HG03196 (cell line): ENCODE measurements at regions not wholly inside any gene's neighbourhood (a gene's known extent, or its start where the extent isn't known, plus 50 kb on each side); places are given as distances from the start of the nearest gene placed in this dataset.
"Not testable (repeated sequence)": the region's sequence is repeated elsewhere in the genome, so short reads cannot be mapped to it uniquely, and the experiment has no call there.

Experiments used
- ATAC-seq: cut with Tn5 transposase; IDR thresholded peaks from one replicate; pipeline ENCODE4 v1.9.1; 2021; ENCODE audit not compliant: unreplicated experiment

GRCh38 chr2:111463956-111464355 lies 343.2 kb downstream of the BCL2L11 start:
- ATAC-seq = peak; percentile 85

DNA sequence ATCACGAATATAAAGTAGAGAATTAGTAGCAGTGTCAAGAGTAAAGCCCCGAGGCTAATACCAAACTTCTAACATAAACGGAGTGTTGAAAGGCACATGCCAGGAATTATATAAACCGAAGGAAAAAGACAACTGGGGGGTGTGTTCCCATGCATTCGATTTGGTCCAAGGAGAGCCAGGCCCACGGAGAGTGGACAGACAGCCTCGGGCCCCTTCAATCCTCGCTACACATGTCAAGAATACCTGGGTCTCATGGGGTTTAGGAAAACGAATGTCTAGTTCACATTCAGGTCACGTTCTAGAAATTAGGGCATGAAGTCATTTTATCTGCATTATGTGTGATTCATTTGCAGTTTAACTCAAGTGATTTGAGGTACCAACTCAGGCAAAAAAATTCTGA lies 343.7 kb downstream of the BCL2L11 start:
- not testable (repeated sequence) for ATAC-seq

DNA sequence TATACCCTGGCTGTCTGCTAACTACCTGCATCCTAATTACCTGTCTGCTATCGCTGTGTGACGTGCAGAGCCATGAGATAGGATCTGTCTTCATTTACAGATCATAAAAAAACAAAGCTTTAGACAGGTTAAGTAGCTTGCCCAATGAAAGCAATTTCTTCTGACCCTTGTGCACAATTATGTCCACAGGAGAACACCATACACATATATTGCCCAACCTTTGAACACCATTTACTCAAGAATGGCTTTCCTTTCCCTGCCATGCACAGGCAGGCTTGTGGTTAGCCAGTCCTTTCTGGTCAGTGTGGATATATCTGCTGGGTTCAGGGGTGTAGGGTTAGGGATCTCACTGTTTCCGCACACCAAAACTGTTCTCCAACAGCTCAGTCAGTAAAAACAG lies 344.8 kb downstream of the BCL2L11 start:
- not testable (repeated sequence) for ATAC-seq

DNA sequence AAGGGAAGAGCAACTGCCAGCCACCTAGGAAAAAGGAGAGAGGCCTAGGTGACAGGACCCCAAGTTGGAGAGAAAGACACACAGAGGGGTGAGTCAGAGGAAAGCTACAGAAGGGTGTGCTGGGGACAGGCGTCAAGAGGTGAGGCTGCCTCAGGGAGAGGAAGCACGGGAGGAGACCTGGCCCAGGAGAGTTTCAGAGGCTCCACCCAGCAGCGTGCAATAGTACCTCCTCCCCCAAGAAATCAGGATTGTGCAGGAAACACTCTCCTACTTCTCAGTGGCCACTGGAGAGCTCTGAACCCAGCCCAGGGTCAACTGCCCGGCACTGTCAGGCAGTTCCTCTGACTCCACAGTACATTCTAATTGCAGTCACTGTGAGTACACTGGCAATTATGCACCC lies 346.0 kb downstream of the BCL2L11 start:
- not testable (repeated sequence) for ATAC-seq

- ATAC-seq = not testable (repeated sequence)
Observed at GRCh38 chr2:111470924-111471323, 350.2 kb downstream of the BCL2L11 start.

- not testable (repeated sequence) for ATAC-seq
Observed at GRCh38 chr2:111471791-111472530, 351.2 kb downstream of the BCL2L11 start.

DNA sequence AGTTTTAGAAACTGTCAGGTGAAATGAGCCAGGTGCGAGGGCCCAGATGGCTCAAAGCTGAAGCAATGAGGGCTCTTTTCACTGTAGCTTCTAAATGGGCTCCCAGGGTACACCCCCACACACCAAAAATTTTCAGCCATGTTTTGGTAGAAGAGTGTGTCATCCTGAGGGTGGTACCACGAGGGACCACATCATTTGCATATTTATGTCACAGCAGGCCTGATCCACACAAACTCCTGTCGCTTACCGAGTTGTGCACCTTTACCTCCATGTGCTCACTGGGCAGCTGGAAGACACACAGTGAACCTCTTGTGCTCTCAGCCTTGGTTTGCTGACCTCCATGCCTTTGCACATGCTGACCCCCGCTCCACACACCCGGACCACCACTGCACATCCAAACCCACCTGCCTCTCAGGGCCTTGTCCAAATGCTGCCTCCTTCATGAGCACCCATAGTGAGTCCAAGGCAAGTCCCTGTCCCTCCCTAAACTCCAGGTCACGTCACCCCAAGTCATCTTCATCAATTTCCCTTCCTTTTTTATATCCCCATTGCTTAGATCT lies 352.2 kb downstream of the BCL2L11 start:
- not testable (repeated sequence) for ATAC-seq

DNA sequence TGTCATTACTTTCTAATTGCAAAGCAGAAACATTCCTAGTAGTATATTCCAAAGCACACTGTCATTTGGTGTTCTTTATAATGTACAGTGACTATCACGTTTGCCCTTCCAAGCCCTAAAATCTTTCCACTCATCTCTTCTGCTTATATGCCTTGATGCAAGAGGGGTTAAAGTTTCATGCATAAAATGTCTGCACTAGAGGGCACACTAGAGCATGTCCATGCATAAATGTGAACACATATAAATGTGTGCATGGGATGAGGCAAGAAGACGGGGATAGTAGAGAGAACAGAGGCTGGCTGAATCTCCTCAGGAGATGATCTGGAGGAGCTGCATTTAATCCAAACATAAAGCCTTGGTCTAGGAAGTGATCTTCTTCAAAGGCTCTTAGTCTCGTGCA lies 352.8 kb downstream of the BCL2L11 start:
- not testable (repeated sequence) for ATAC-seq

GRCh38 chr2:111474198-111474705 lies 353.5 kb downstream of the BCL2L11 start:
- not testable (repeated sequence) for ATAC-seq

DNA sequence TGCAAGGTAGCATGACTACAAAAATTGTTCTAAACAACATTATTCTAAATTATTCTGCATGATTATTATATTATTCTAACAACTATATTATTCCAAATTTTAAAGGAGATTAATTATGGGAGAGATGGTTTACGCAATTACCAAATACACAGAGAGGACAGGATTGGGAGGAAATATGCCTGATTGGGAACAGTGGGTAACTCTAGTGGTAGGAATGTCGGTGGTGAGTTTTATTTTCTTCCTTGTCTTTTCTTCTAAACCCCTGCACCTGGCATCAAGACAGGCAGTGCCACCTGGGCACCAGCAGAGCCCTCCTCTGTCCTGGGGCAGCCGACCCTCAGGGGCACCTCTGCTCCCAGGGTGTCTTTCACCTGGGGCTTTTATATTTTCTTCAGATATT lies 357.6 kb downstream of the BCL2L11 start:
- ATAC-seq = not testable (repeated sequence)

DNA sequence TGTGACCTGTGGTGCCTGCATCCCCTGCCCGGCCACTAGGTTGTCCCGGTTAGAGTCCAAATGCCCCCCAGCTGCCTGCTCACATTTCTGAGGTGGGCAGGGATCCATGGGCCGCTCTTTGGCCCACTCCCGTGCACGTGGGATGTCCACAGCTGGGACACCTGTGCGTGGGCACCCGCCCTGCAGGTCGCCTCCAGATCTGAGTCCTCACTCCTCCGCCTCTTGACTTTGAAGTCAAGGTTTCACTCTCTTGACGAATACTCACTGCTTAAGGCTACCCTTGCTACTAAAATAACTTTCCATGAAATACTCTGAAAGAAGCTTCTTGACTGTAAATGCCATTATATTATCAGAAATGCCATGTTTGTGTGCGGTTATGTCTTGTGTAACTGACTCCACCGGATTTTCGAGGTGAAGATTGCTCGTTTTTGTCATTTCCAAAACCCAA lies 358.2 kb downstream of the BCL2L11 start:
- ATAC-seq = not testable (repeated sequence)

DNA sequence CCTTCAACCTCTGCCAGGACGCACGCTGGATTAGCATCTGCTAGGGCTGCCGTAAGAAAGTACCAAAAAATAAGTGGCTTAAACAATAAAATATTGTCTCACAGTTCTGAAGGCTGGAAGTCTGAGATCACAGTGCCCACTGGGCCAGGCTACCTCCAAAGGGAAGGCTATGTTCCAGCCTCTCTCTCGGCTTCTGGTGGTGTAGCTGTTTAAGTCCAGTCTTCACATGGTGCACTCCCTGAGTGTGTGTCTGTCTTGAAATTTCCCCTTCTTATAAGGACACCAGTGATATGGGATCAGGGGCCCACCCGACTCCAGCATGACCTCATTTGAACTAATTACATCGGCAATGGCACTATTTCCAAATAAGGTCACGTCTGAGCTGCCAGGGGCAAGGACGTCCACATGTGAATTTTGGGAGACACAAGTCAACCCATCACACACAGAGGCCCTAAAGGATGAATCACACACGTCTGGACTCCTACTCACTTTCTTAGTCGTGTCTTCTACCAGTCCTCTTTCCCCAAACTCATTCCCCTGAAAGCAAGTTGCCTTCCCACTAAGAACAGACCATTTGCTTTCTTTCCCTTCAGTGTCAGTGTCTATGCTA lies 359.4 kb downstream of the BCL2L11 start:
- not testable (repeated sequence) for ATAC-seq

DNA sequence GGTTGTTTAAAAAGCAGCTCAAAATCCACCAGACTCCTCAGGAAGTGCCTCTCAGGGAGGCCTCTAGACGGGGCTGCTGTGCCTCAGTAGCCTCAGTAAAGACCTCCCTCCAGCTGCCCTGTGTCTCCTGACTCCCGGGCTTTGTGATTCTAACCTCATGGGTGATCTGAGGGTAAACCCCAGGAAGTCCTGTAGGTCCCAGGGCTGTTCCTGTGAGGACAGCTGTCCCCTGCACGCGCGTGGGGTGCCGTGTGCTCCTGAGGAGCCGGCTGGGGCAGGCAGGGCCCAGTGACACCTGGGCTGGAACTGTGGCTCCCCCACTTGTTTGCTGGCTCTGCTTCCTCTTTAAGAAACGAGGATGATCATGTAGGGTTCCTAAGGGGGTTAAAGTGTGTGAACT lies 359.9 kb downstream of the BCL2L11 start:
- ATAC-seq = not testable (repeated sequence)

DNA sequence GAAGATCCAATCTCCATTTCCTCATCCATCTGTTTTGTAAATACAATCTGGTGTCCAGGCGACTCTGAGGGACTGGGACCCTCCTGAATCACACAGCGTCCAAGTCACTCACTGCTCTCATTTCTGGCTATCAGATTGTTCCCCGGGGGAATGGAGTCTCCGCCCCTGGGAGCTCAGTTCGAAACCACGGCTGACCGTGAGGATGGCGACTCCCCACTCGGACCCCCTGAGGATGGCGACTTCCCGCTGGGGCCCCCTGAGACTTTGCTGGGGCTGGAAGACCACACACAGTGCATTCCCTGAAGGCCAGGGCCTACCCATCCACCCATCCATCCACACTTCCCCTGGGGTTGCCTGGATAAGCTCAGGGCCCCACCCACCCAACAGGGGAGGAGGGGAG lies 360.5 kb downstream of the BCL2L11 start:
- ATAC-seq = not testable (repeated sequence)

DNA sequence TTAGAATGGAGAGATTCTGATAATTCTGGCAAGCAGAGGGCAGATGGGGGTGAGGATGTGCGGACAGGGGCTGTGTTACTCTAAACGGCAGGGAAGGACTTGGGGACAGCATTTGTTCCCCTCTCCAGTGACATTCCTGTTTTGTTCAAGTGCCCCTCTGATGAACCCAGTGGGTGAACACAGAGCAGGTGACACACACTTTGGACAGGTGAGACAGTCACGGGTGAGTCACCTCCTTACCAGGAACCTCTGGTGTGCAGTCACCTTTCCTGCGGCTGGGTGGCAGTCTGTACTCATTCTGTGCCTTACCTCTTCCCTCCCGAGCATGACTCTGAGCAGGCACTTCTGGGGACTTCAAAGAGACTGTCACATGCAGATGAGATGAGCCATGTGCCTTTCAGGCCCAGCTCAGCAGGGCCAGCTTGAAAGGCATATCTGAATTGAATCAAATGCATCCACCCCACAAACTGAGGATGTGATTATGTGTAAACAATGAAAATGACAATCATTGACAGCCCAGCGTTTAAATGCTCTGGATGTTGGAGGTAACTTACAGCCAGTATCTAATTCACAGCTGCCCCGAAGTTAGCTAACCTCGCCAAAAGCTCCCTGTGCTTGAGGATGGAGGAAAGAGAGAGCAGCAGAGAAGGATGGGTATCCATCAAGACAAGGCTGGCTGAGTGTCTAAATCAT lies 362.4 kb downstream of the BCL2L11 start:
- peak; percentile 77 for ATAC-seq

DNA sequence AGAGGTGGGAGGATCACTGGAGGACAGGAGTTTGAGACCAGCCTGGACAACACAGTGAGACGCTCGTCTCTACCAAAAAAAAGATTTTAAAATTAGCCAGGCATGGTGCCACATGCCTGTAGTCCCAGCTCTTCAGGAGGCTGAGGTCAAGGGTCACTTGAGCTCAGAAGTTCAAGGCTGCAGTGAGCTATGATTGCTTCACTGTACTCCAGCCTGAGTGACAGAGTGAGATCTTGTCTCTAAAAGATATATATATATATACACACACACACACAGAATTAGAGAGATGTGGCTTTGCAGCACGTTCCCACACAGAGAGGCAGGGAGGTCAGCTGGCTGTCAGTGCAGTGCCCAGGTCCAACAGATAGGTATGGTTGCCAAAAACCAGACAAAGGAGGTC lies 363.4 kb downstream of the BCL2L11 start:
- not testable (repeated sequence) for ATAC-seq

DNA sequence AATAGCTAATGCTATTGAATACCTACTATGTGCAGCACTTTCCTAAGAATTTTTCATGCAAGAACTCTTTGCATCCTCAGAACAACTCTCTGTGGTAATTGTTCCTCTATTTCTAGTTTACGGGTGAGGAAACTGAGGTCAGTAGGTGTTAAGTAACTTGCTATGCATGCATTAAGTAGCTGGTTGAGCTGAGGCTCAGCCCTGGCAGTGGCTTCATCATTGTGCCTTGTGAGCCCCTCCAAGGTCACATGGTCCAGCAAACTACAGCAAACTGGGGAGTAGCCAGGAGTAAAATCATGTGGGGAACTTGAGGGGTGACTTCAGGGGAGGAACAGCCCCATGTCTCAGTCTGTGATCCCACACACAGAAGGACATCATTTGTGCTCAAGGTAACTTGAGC lies 365.2 kb downstream of the BCL2L11 start:
- ATAC-seq = not testable (repeated sequence)

- not testable (repeated sequence) for ATAC-seq
Observed at GRCh38 chr2:111488451-111488850, 367.7 kb downstream of the BCL2L11 start.

DNA sequence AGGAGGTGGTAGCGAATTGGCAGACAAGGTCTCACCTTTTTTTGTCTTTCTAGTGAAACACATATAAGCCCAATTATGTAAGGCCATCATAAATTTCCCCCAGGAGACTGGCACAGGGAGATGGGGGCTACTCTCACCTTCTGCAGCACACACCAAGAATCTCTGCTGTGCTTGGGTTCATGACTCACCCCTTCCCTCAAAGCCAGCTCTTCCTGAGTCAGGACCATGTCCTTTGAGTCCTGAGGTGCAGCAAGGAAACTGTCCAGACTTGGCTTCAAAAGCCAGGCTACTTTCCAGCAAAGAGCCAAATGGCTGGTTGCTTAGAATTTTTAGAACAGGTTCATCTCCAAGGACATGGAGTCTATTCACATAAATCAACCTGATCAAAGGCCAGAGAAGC lies 368.7 kb downstream of the BCL2L11 start:
- not testable (repeated sequence) for ATAC-seq

DNA sequence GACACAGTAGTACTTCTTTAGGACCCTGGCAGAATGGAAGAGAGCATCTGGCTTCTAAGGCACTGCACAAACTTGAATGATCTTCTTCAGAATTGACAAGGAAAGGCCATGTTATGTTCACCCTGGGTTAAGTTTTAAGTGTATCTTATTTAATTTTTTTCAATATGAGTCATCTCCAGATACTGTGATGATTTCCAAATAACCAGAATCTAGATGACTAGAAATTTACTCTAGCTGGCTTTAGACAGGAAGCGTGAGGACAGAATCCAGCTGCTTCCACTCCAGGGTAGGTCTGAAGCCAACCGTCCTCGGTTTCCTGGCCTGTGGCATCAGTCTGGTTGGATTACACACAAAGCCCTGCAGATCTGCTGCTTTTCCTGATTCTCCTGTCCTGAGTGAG lies 370.5 kb downstream of the BCL2L11 start:
- ATAC-seq = not testable (repeated sequence)

- not testable (repeated sequence) for ATAC-seq
Observed at GRCh38 chr2:111491614-111492013, 370.9 kb downstream of the BCL2L11 start.
